C4-2B (cell line): ENCODE measurements at regions not wholly inside any gene's neighbourhood (a gene's known extent, or its start where the extent isn't known, plus 50 kb on each side); places are given as distances from the start of the nearest gene placed in this dataset.
"Not testable (repeated sequence)": the region's sequence is repeated elsewhere in the genome, so short reads cannot be mapped to it uniquely, and the experiment has no call there.

Source experiments
- H3K27ac ChIP-seq: fragments of 450-650 bp; 2 replicates; pipeline ENCODE4 v1.5.1; 2017
- ZFX ChIP-seq: fragments of 450-650 bp; IDR thresholded peaks from 2 replicates; pipeline ENCODE4 v1.6.1; 2017
- TF ChIP-seq, protein P1 (sequence below): fragments of 450-650 bp; conservative IDR thresholded peaks from 2 replicates; pipeline ENCODE4 v1.5.1; 2017; ENCODE audit warnings: mild to moderate bottlenecking

DNA sequence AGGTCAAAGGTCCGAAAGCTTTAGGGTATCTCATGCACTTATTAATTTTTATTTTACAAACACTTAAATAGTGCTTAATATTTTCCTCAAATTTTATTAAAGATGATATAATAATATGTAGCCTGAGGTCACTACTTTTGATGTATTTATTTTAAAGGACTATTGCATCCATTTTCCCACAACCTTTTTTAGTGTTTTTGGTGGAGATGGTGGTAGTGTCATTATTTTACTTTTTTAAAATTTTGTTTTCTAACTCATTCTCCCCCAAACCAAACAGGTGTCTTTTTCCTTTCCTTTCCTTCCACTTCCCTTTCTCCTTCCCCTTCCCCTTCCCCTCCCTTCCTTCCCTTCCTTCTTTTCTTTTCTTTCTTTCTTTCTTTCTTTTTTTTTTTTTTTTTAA is 328.6 kb downstream of the CYLC2 start:
- TF ChIP-seq, protein P1, sequence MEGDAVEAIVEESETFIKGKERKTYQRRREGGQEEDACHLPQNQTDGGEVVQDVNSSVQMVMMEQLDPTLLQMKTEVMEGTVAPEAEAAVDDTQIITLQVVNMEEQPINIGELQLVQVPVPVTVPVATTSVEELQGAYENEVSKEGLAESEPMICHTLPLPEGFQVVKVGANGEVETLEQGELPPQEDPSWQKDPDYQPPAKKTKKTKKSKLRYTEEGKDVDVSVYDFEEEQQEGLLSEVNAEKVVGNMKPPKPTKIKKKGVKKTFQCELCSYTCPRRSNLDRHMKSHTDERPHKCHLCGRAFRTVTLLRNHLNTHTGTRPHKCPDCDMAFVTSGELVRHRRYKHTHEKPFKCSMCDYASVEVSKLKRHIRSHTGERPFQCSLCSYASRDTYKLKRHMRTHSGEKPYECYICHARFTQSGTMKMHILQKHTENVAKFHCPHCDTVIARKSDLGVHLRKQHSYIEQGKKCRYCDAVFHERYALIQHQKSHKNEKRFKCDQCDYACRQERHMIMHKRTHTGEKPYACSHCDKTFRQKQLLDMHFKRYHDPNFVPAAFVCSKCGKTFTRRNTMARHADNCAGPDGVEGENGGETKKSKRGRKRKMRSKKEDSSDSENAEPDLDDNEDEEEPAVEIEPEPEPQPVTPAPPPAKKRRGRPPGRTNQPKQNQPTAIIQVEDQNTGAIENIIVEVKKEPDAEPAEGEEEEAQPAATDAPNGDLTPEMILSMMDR, result no peak
- TF ChIP-seq ZFX, result no peak
- H3K27ac ChIP-seq, result no peak overlapping the region

DNA sequence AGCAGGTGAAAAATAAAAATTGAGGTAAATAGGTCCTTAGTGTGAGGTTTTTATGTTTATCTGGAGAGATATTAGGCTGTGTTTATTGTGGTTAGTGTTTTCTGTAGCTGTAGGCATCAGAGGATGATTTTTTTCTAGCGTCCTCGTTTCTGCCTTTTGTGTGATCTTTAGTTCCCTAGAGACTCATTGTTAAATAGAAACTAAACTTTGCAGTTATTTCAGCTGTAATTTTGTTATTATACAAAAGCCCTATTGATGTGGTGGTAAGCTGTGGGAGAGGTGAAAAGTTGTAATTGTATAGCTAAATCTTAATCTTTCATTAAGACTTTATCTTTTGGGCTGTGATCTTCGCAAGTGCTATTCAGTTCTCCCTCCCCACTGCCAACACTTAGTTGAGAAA is 340.3 kb downstream of the CYLC2 start:
- TF ChIP-seq ZFX, result no peak
- TF ChIP-seq, protein P1, result no peak
- H3K27ac ChIP-seq, result no peak overlapping the region

DNA sequence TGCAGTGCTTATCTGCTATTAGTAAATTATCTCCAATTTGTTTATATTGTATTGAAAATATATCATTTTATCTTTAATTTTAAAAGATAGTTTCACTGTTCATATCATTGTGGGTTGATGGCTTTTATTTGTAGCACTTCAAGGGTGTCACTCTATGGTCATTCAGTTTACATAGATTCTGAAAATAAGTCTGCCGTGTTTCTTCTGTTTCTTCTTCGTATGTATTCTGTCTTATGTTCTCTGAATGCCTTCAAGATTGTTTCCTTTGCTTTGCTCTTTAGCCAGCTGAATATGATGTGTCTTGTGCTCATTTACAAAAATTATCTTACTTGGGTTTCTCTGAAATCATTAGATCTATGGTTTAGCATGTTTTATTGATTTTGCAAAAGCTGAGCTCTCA is 359.9 kb downstream of the CYLC2 start:
- H3K27ac ChIP-seq, result no peak overlapping the region
- no peak for TF ChIP-seq ZFX
- TF ChIP-seq, protein P1, result no peak

DNA sequence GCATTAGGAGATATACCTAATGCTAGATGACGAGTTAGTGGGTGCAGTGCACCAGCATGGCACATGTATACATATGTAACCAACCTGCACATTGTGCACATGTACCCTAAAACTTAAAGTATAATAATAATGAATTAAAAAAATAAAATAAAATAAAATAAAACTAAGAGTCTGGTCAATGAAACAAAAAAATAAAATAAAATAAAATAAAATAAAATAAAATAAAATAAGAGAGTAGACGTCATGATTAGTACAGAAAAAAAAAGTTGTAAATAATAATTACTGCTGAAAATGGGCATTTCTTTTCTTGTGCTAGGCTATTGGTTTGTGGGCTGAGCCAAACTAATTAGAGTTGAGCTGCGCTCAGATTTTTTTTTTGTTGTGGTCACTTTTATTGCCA is 362.8 kb downstream of the CYLC2 start:
- not testable (repeated sequence) for H3K27ac ChIP-seq

- no peak overlapping the region for H3K27ac ChIP-seq
- TF ChIP-seq, protein P1, result no peak
- TF ChIP-seq ZFX, result no peak
These were observed 366.8 kb downstream of the CYLC2 start for GRCh38 chr9:103361906-103362305.

GRCh38 chr9:103362986-103363385 is 367.9 kb downstream of the CYLC2 start:
- H3K27ac ChIP-seq, result no peak overlapping the region
- TF ChIP-seq ZFX, result no peak
- TF ChIP-seq, protein P1, result no peak

DNA sequence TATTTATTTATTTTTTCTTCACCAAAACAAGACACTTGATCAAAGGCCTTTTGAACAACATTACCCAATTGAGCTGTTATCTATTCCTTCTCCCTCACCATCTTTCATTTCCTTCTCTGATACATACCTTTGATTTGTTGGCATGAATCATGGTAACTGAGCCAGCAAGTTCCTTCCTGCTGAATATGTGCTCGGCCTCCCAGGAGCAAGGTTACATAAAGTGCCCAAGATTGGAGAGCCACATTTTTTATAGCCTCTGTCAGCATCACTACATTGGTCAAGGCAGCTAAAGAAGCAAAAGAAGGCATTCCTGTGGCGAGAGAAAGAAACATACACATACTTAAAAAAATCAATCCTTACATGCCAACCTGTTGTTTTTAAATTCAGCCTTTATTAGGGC is 369.6 kb downstream of the CYLC2 start:
- no peak overlapping the region for H3K27ac ChIP-seq

DNA sequence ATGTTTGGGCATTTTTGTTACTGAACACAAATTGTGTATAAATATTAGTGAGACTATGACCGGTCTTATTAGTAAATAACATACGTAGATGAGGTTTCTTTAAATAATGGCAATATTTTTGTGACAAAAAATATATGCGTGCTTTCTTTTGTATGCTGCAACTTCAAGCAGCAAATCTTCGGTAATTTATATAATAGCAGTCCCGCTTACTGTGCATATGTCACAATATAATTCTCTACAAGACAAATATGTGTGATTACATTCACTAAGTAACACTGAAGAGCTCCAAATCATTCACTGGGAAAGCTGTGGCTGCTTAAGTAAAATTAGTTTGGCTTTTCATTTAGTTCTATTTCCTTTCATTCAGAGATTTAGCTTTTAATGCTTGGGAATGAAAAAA is 376.0 kb downstream of the CYLC2 start:
- TF ChIP-seq, protein P1, result no peak
- TF ChIP-seq ZFX, result no peak
- H3K27ac ChIP-seq, result no peak overlapping the region

More for the DNA sequence above, 369.6 kb downstream of the CYLC2 start:
- TF ChIP-seq ZFX, result no peak
- TF ChIP-seq, protein P1, result no peak
